ENCODE measurements at regions not wholly inside any gene's neighbourhood (a gene's known extent, or its start where the extent isn't known, plus 50 kb on each side); places are given as distances from the start of the nearest gene placed in this dataset.

DNA sequence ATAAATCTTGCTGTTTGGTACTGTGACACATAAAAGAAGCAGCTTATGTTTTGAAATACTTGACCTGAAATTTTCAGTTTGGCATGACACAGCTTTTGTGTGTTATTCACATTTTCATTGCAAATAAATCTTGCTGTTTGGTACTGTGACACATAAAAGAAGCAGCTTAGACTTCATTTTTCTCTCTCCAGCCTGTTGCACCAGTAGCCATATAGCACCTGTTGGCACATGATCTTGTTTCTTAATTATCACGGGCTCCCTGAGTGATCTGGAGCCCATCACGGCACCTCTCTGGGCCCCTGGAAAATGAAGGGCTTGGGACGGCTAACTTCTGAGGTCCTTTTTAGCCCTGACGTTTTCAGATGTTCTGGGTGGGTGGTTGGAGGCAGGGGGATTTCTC lies 77.4 kb upstream of the SLCO3A1 start:
- H3K4me1 ChIP-seq (ENCODE audit: low read depth): no peaks in the 10 kb centered on the region
- peaks cover 3% of the 10 kb centered on the region for H3K27me3 ChIP-seq
- no peak for DNase-seq (ENCODE audit: low read depth in 1 of 2, low spot score in 1 of 2)
- no peaks in the 10 kb centered on the region for H3K9me3 ChIP-seq (ENCODE audit: low read depth)
- TF ChIP-seq, protein P1, sequence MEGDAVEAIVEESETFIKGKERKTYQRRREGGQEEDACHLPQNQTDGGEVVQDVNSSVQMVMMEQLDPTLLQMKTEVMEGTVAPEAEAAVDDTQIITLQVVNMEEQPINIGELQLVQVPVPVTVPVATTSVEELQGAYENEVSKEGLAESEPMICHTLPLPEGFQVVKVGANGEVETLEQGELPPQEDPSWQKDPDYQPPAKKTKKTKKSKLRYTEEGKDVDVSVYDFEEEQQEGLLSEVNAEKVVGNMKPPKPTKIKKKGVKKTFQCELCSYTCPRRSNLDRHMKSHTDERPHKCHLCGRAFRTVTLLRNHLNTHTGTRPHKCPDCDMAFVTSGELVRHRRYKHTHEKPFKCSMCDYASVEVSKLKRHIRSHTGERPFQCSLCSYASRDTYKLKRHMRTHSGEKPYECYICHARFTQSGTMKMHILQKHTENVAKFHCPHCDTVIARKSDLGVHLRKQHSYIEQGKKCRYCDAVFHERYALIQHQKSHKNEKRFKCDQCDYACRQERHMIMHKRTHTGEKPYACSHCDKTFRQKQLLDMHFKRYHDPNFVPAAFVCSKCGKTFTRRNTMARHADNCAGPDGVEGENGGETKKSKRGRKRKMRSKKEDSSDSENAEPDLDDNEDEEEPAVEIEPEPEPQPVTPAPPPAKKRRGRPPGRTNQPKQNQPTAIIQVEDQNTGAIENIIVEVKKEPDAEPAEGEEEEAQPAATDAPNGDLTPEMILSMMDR (IDR thresholded peaks at IDR 0.05; ENCODE audit: low read depth, low read length): no peak
- H3K4me3 ChIP-seq: no peak overlapping the region
- H3K36me3 ChIP-seq: no peaks in the 10 kb centered on the region
- H3K27ac ChIP-seq: no peak overlapping the region

DNA sequence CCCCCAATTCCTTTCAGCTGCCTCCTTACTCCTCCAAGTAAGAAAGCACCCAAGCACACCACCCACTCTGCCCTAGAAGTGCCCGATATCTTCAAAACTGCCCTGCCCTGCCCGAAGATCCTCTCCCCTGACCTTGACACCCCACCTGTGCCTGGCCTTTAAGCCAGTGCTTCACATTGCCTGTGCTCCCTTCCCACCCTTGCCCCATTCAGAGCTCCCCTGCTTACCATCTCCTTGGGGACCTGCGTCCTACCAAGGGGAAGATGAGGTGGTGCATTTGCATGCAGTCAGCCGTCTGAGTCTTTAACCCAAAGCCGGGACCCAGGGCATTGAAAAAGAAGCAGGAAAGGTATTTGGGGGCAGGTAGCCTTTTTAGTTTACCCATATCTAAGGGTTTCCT lies 73.5 kb upstream of the SLCO3A1 start:
- TF ChIP-seq, protein P1 (IDR thresholded peaks at IDR 0.05; ENCODE audit: low read depth, low read length): no peak
- H3K27me3 ChIP-seq: peaks cover 3% of the 10 kb centered on the region
- DNase-seq (ENCODE audit: low read depth in 1 of 2, low spot score in 1 of 2): no peak

DNA sequence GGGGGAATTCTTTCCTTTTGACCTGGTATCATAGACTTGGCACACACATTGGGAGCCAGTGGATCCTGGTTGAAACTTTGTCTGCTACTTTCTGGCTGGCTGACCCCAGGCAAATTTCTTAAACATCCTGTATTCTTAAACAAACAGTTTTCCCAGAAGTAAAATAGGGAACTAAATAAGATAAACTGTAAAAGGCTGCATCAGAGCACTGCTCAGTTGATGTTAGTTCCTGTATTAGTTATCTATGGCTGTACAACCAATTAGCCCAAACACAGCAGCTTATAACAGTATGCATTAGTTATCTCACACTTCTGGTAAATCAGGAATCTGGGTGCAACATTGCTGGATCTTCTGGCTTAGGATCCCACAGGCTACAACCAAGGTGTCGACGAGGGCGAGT lies 73.1 kb upstream of the SLCO3A1 start:
- H3K27me3 ChIP-seq: peaks cover 3% of the 10 kb centered on the region
- no peaks in the 10 kb centered on the region for H3K9me3 ChIP-seq (ENCODE audit: low read depth)
- peaks cover 14% of the 10 kb centered on the region for H3K4me1 ChIP-seq (ENCODE audit: low read depth)
- TF ChIP-seq, protein P1 (IDR thresholded peaks at IDR 0.05; ENCODE audit: low read depth, low read length): no peak
- no peaks in the 10 kb centered on the region for H3K36me3 ChIP-seq
- H3K27ac ChIP-seq: no peak overlapping the region
- no peak overlapping the region for H3K4me3 ChIP-seq
- DNase-seq (ENCODE audit: low read depth in 1 of 2, low spot score in 1 of 2): no peak

More for the DNA sequence above, 73.5 kb upstream of the SLCO3A1 start:
- H3K9me3 ChIP-seq (ENCODE audit: low read depth): no peaks in the 10 kb centered on the region
- no peaks in the 10 kb centered on the region for H3K36me3 ChIP-seq
- no peak overlapping the region for H3K27ac ChIP-seq
- H3K4me3 ChIP-seq: no peak overlapping the region
- peaks cover 14% of the 10 kb centered on the region for H3K4me1 ChIP-seq (ENCODE audit: low read depth)

DNA sequence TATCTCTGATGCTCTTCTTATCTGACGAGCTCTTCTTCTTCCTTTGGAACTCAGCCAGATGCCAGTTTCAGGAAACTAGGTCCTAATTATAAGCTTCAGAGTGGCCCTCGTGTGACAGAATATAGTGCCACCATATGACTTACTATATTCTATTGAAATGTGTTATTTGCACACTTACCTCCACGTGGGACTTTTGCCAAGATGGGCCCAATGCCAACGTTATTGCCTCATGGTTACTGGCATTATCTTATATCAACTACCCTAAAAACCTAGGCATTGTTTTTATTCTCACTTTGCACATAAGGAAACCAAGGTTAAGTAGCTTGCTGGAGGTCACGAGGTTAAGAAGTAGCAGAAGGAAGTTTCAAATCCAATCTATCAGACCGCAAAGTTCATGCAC lies 71.3 kb upstream of the SLCO3A1 start:
- TF ChIP-seq, protein P1 (IDR thresholded peaks at IDR 0.05; ENCODE audit: low read depth, low read length): no peak
- no peak for DNase-seq (ENCODE audit: low read depth in 1 of 2, low spot score in 1 of 2)
- peaks cover 14% of the 10 kb centered on the region for H3K4me1 ChIP-seq (ENCODE audit: low read depth)

DNA sequence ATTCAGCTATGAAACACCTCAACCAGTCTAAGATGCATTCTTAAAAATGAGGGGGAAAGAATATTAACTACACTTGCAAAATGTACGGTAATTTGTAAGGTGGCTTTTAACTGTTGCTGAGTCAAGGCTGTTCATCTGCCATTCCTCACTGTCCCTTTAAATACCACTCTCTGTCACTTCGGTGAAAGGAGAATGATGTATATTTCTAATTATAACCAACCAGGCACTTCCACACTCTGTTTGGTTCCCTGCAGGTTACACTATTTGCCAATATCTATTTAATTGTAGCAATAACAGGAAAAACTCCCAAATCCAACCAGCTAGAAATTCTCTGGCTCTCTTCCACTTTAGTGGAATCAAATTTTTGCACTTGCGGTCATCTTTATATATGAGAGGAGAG lies 70.5 kb upstream of the SLCO3A1 start:
- H3K4me3 ChIP-seq: no peak overlapping the region

More for the DNA sequence above, 71.3 kb upstream of the SLCO3A1 start:
- H3K27ac ChIP-seq: no peak overlapping the region
- peaks cover 3% of the 10 kb centered on the region for H3K27me3 ChIP-seq
- no peaks in the 10 kb centered on the region for H3K36me3 ChIP-seq
- no peak overlapping the region for H3K4me3 ChIP-seq
- no peaks in the 10 kb centered on the region for H3K9me3 ChIP-seq (ENCODE audit: low read depth)

More for the DNA sequence above, 70.5 kb upstream of the SLCO3A1 start:
- H3K27ac ChIP-seq: no peak overlapping the region
- H3K4me1 ChIP-seq (ENCODE audit: low read depth): peaks cover 14% of the 10 kb centered on the region
- TF ChIP-seq, protein P1 (IDR thresholded peaks at IDR 0.05; ENCODE audit: low read depth, low read length): no peak
- peaks cover under 1% of the 10 kb centered on the region for H3K27me3 ChIP-seq
- DNase-seq (ENCODE audit: low read depth in 1 of 2, low spot score in 1 of 2): no peak
- no peaks in the 10 kb centered on the region for H3K36me3 ChIP-seq
- H3K9me3 ChIP-seq (ENCODE audit: low read depth): no peaks in the 10 kb centered on the region

Data from cardiac muscle cell (in vitro differentiated cells and primary cell).